Kidney (tissue), 13 donors: ENCODE measurements at regions not wholly inside any gene's neighbourhood (a gene's known extent, or its start where the extent isn't known, plus 50 kb on each side); places are given as distances from the start of the nearest gene placed in this dataset.

Source experiments
- DNase-seq, 5 donors: peaks; one replicate each; pipeline ENCODE4 v3.0.0-alpha.2; 2013 to 2020
- FAIRE-seq: peaks from 2 replicates; lab custom pipeline; 2012; peaks lifted over from hg19 to GRCh38; lab: Jason Lieb, UNC
- H3K27ac ChIP-seq, 2 donors: one replicate each; pipeline ENCODE4 v1.7.0; 2013; ENCODE audit warnings: low read depth in 2 of 2, low read length in 2 of 2, inconsistent platforms in 1 of 2
- H3K27me3 ChIP-seq: one replicate; pipeline ENCODE4 v1.7.1; 2013; ENCODE audit warnings: low read length, inconsistent platforms; ENCODE audit not compliant: control insufficient read depth, insufficient read depth
- H3K36me3 ChIP-seq, 3 donors: one replicate each; pipeline versions ENCODE4 v1.7.0 to v1.7.1; 2013; ENCODE audit warnings: low read length in 3 of 3, control low read depth in 1 of 3, inconsistent platforms in 1 of 3; ENCODE audit not compliant: insufficient read depth in 3 of 3, control insufficient read depth in 2 of 3
- H3K4me1 ChIP-seq, 3 donors: one replicate each; pipeline versions ENCODE4 v1.7.0 to v1.7.1; 2013; ENCODE audit warnings: low read length in 3 of 3, inconsistent platforms in 1 of 3, low read depth in 1 of 3; ENCODE audit not compliant: control insufficient read depth in 2 of 3, insufficient read depth in 2 of 3
- H3K4me3 ChIP-seq, 3 donors: one replicate each; pipeline versions ENCODE4 v1.7.0 to v1.8.1; 2013; ENCODE audit warnings: low read length in 3 of 3, control low read depth in 1 of 3, inconsistent platforms in 1 of 3
- H3K9ac ChIP-seq, 3 donors: one replicate each; pipeline versions ENCODE4 v1.7.0 to v1.7.1; 2013; ENCODE audit warnings: low read length in 3 of 3, control low read depth in 1 of 3, inconsistent platforms in 1 of 3
- H3K9me3 ChIP-seq, 3 donors: one replicate each; pipeline versions ENCODE4 v1.7.0 to v1.7.1; 2013; ENCODE audit warnings: low read length in 3 of 3, control low read depth in 1 of 3, inconsistent platforms in 1 of 3; ENCODE audit not compliant: control insufficient read depth in 2 of 3, insufficient read depth in 1 of 3
- intact Hi-C: fragments of 100-400 bp; cut with DNase I; formaldehyde crosslinking; loops from one replicate; pipeline ENCODE4 v1.11.1; 2022
- TF ChIP-seq, protein P1 (sequence below): IDR thresholded peaks from 3 replicates; pipeline ENCODE4 v1.5.1; 2012; ENCODE audit warnings: mild to moderate bottlenecking, moderate library complexity, borderline replicate concordance; ENCODE audit not compliant: insufficient read depth; ENCODE audit errors: extremely low read depth
- donor health status: control.
- donor health status: control.
- donor health status: control.
- donor health status: control.
- donor health status: control.
- donor health status: DM: yes; HTN: yes; CAD: no.
- donor health status: Normal renal cell carcinoma (clear cell type).

DNA sequence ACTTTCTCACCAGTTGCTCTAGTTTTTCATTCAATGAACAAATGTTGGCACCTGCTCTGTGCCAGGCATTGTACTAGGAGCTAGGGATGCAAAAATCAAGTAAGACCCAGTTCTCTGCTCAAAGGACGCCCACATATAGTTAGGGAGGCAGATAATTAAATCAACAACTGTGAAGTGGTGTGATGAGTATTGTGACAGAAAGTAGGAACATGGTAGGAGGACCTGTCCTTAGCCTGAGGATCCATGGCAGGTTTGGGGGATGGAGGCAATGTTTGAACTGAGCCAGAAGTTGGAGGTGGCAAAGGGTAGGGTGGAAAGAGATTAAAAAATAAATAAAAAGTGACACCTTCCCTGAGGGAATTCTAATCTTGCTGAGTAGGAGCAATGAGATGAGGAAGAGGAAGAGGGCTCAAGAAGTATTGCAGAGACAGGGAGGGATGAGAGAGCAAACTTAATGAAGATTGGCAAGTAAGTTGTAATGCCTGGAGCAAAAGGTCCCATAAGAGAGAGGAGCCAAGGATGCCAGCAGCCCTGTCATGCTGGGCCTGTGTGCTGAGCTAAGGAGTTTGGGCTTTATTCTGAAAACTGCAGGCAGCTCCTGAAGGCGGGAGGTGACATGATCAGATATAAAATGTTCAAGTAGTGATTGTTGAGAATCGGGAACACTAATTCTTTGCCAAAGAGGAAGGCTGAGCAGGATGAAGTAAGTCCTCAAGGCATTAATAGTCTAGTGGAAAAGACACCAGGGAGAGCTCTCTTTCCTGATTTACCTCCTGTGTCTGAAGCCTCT is 184.3 kb upstream of the PPP2R3A start:
- Histone ChIP-seq H3K36me3 (no peaks in the 10 kb centered on the region), H3K9me3 (no peaks in the 10 kb centered on the region), H3K4me1 (no peaks in the 10 kb centered on the region), H3K9ac (no peak overlapping the region), H3K27me3 (no peaks in the 10 kb centered on the region), H3K4me3 (no peak overlapping the region), H3K27ac (no peak overlapping the region)
- FAIRE-seq = no peak
- DNase-seq = no peak
- intact Hi-C loops = no loop called here
- TF ChIP-seq, protein P1, sequence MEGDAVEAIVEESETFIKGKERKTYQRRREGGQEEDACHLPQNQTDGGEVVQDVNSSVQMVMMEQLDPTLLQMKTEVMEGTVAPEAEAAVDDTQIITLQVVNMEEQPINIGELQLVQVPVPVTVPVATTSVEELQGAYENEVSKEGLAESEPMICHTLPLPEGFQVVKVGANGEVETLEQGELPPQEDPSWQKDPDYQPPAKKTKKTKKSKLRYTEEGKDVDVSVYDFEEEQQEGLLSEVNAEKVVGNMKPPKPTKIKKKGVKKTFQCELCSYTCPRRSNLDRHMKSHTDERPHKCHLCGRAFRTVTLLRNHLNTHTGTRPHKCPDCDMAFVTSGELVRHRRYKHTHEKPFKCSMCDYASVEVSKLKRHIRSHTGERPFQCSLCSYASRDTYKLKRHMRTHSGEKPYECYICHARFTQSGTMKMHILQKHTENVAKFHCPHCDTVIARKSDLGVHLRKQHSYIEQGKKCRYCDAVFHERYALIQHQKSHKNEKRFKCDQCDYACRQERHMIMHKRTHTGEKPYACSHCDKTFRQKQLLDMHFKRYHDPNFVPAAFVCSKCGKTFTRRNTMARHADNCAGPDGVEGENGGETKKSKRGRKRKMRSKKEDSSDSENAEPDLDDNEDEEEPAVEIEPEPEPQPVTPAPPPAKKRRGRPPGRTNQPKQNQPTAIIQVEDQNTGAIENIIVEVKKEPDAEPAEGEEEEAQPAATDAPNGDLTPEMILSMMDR = no peak

DNA sequence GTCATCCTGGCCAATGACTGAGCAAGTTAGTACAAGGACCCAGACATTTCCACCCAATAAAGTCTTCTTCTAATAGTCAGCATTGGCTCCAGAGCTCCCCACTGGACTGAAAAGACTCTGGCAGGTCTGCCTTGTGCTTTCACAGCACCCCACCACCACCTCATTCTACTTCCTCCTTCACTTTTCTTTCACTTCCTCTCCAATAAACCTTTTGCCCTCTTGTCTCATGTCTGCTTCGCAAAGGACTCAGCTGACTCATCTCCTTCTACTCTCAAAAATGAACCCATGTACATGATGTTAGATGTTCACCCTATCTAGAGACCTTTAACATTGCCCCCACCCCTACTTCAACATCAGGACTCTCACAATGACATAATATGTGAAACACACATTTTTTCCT is 181.0 kb upstream of the PPP2R3A start:
- Histone ChIP-seq H3K9me3 (peaks cover 0 to 13% (median 0%) of the 10 kb centered on the region in 3 donors), H3K4me3 (no peak overlapping the region), H3K9ac (no peak overlapping the region), H3K27ac (no peak overlapping the region), H3K4me1 (no peaks in the 10 kb centered on the region), H3K27me3 (no peaks in the 10 kb centered on the region), H3K36me3 (no peaks in the 10 kb centered on the region)
- intact Hi-C loops = no loop called here
- DNase-seq (no peak), FAIRE-seq (no peak)
- TF ChIP-seq, protein P1 = no peak

DNA sequence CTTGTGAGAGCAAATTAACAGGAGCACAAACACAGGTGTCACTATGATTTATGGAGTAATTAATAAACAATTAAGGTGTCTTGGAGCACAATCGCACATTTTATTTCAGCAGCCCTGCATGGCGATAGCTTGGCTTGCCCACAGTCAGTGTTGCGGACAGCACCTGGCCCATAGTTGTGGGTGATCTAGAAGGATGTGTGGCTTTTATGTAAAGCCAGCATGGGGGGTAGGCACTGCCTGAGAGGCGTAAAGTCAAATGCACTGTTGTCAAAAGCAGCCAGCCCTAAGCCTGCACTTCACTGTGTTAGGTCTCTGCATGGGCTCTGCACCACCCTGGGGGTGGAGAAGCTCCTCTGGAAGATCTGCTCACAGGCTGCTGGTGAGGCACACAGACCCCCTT is 177.4 kb upstream of the PPP2R3A start:
- intact Hi-C loops = no loop called here
- no peaks in the 10 kb centered on the region for H3K4me1 ChIP-seq
- FAIRE-seq = no peak

More for the DNA sequence above, 177.4 kb upstream of the PPP2R3A start:
- TF ChIP-seq, protein P1 = no peak
- no peak overlapping the region for H3K27ac ChIP-seq
- no peak overlapping the region for H3K4me3 ChIP-seq
- peaks cover 0 to 13% (median 0%) of the 10 kb centered on the region in 3 donors for H3K9me3 ChIP-seq
- H3K27me3 ChIP-seq = no peaks in the 10 kb centered on the region
- no peak for DNase-seq
- H3K9ac ChIP-seq = no peak overlapping the region
- no peaks in the 10 kb centered on the region for H3K36me3 ChIP-seq
